CD4-positive, alpha-beta T cell treated with Interleukin-1 beta for 1 hour (primary cell): ENCODE measurements at regions not wholly inside any gene's neighbourhood (a gene's known extent, or its start where the extent isn't known, plus 50 kb on each side); places are given as distances from the start of the nearest gene placed in this dataset.

Experiments
- DNase-seq, 2 donors: peaks; one replicate each; pipeline ENCODE4 v3.0.0-alpha.2; 2020 to 2022

GRCh38 chr17:79262624-79263023, 188.0 kb downstream of the ENGASE start:
- DNase-seq: no peak

- no peak for DNase-seq
These were observed 186.9 kb downstream of the ENGASE start for GRCh38 chr17:79261355-79262072.

- no peak for DNase-seq
These were observed 184.2 kb downstream of the ENGASE start for GRCh38 chr17:79258843-79259242.

GRCh38 chr17:79258041-79258440, 183.4 kb downstream of the ENGASE start:
- no peak for DNase-seq

GRCh38 chr17:79255926-79256585, 181.4 kb downstream of the ENGASE start:
- no peak for DNase-seq

GRCh38 chr17:79255456-79255855, 180.8 kb downstream of the ENGASE start:
- no peak for DNase-seq

GRCh38 chr17:79255046-79255445, 180.4 kb downstream of the ENGASE start:
- no peak for DNase-seq

- peak in 1 of 2 donors; percentile 6 for DNase-seq
These were observed 178.3 kb downstream of the ENGASE start for GRCh38 chr17:79252886-79253285.

- no peak for DNase-seq
These were observed 177.2 kb downstream of the ENGASE start for GRCh38 chr17:79251824-79252223.

GRCh38 chr17:79249929-79250521, 175.4 kb downstream of the ENGASE start:
- no peak for DNase-seq

- no peak for DNase-seq
These were observed 174.3 kb downstream of the ENGASE start for GRCh38 chr17:79248843-79249493.

- DNase-seq: no peak
These were observed 171.9 kb downstream of the ENGASE start for GRCh38 chr17:79246225-79247190.

GRCh38 chr17:79244665-79245064, 170.0 kb downstream of the ENGASE start:
- DNase-seq: no peak

GRCh38 chr17:79243996-79244395, 169.4 kb downstream of the ENGASE start:
- no peak for DNase-seq

- no peak for DNase-seq
These were observed 169.0 kb downstream of the ENGASE start for GRCh38 chr17:79243603-79243990.

GRCh38 chr17:79242873-79243602, 168.4 kb downstream of the ENGASE start:
- DNase-seq: no peak

- no peak for DNase-seq
These were observed 167.8 kb downstream of the ENGASE start for GRCh38 chr17:79242393-79242792.

GRCh38 chr17:79241616-79242015, 167.0 kb downstream of the ENGASE start:
- DNase-seq: no peak

GRCh38 chr17:79239205-79239604, 164.6 kb downstream of the ENGASE start:
- no peak for DNase-seq

- DNase-seq: no peak
These were observed 162.9 kb downstream of the ENGASE start for GRCh38 chr17:79237448-79238053.

GRCh38 chr17:79235808-79236207, 161.2 kb downstream of the ENGASE start:
- DNase-seq: no peak
